ENCODE measurements at regions not wholly inside any gene's neighbourhood (a gene's known extent, or its start where the extent isn't known, plus 50 kb on each side); places are given as distances from the start of the nearest gene placed in this dataset.

GRCh38 chr5:96022971-96023370 lies 61.3 kb upstream of the ELL2 start:
- TF ChIP-seq POLR2A (IDR thresholded peaks at IDR 0.05) (no peak), CTCF (IDR thresholded peaks at IDR 0.05) (no peak)
